Psoas muscle (tissue), 7 donors: ENCODE measurements at regions not wholly inside any gene's neighbourhood (a gene's known extent, or its start where the extent isn't known, plus 50 kb on each side); places are given as distances from the start of the nearest gene placed in this dataset.

Source experiments
- ATAC-seq, 4 donors: fragments of 200-7000 bp; cut with Tn5 transposase; one replicate each; pipeline ENCODE4 v1.9.1; 2020; ENCODE audit warnings: moderate library complexity in 3 of 4, mild to moderate bottlenecking in 2 of 4
- DNase-seq, 2 donors: peaks; one replicate each; pipeline ENCODE4 v3.0.0-alpha.2; 2020
- H3K27ac ChIP-seq: fragments of 200-600 bp; one replicate; pipeline ENCODE4 v1.8.0; 2022
- H3K27me3 ChIP-seq, 3 donors: fragments of 200-600 bp in 1 of 3; one replicate each; pipeline versions ENCODE4 v1.6.1 to v1.8.0; 2013 to 2022; ENCODE audit warnings: low read length in 2 of 3, mild to moderate bottlenecking in 2 of 3, moderate library complexity in 1 of 3; ENCODE audit not compliant: insufficient read depth in 3 of 3
- H3K36me3 ChIP-seq, 2 donors: fragments of 200-600 bp in 1 of 2; one replicate each; pipeline versions ENCODE4 v1.6.1 to v1.8.0; 2013 to 2022; ENCODE audit warnings: low read depth in 1 of 2, mild to moderate bottlenecking in 1 of 2, moderate library complexity in 1 of 2; ENCODE audit not compliant: insufficient read depth in 1 of 2
- H3K4me1 ChIP-seq: fragments of 200-600 bp; one replicate; pipeline ENCODE4 v1.8.0; 2022
- H3K4me3 ChIP-seq: fragments of 200-600 bp; one replicate; pipeline ENCODE4 v1.8.0; 2022; ENCODE audit warnings: mild to moderate bottlenecking
- H3K9me3 ChIP-seq: fragments of 200-600 bp; one replicate; pipeline ENCODE4 v1.8.0; 2022
- WGBS, 3 donors: extraction: QIAGEN DNeasy Blood & Tissue Kit; methylation state at CpG; one replicate each; pipeline versions ENCODE4 v1.1.6 to v1.1.7; 2013; 5-methylcytosine and 5-hydroxymethylcytosine counted together
- intact Hi-C, 2 donors: fragments of 100-400 bp; cut with DNase I; formaldehyde crosslinking; loops; one replicate each; pipeline versions ENCODE4 v1.11.0 to v1.14.2; 2022
- TF ChIP-seq, protein P1 (sequence below): fragments of 200-600 bp; IDR thresholded peaks from one replicate; pipeline ENCODE4 v1.8.0; 2022; ENCODE audit warnings: antibody characterized with exemption
- donor health status: healthy with polysubstance abuse.
- donor health status: DM: no; HTN: no; CAD: no; lungs with moderate emphysema.
- donor health status: Bipolar disorder and iron deficiency.
- donor health status: healthy.
- donor health status: DM: yes; HTN: yes; CAD: no.
- donor health status: DM: no; HTN: no; CAD: no.
- donor health status: DM: yes; HTN: yes; CAD: no.

- H3K9me3 ChIP-seq: no peaks in the 10 kb centered on the region
- peaks cover 9% of the 10 kb centered on the region for H3K4me1 ChIP-seq
- no peaks in the 10 kb centered on the region for H3K36me3 ChIP-seq
- H3K27me3 ChIP-seq: no peaks in the 10 kb centered on the region
- H3K27ac ChIP-seq: peak overlapping the region; percentile 41
- TF ChIP-seq, protein P1, sequence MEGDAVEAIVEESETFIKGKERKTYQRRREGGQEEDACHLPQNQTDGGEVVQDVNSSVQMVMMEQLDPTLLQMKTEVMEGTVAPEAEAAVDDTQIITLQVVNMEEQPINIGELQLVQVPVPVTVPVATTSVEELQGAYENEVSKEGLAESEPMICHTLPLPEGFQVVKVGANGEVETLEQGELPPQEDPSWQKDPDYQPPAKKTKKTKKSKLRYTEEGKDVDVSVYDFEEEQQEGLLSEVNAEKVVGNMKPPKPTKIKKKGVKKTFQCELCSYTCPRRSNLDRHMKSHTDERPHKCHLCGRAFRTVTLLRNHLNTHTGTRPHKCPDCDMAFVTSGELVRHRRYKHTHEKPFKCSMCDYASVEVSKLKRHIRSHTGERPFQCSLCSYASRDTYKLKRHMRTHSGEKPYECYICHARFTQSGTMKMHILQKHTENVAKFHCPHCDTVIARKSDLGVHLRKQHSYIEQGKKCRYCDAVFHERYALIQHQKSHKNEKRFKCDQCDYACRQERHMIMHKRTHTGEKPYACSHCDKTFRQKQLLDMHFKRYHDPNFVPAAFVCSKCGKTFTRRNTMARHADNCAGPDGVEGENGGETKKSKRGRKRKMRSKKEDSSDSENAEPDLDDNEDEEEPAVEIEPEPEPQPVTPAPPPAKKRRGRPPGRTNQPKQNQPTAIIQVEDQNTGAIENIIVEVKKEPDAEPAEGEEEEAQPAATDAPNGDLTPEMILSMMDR: no peak
- intact Hi-C loops: loop anchor here in 1 of 2 donors (5.0 kb wide), 1 partner anchor 70 kb away; the partner anchor contains the start of gene SOCS3
- ATAC-seq (peak; percentile 26 to 78 (median 76)), DNase-seq (no peak)
- H3K4me3 ChIP-seq: no peak overlapping the region
- 54 to 63% (median 55%) methylated on average over 26 of the region's 26 CpGs for WGBS, 3 donors
These were observed 60.8 kb downstream of the TMEM235 start for GRCh38 chr17:78291944-78292910.

GRCh38 chr17:78290721-78291120 lies 59.3 kb downstream of the TMEM235 start:
- H3K9me3 ChIP-seq: no peaks in the 10 kb centered on the region
- H3K27me3 ChIP-seq: no peaks in the 10 kb centered on the region
- no peak overlapping the region for H3K27ac ChIP-seq
- peaks cover 9% of the 10 kb centered on the region for H3K4me1 ChIP-seq
- ATAC-seq (no peak), DNase-seq (no peak)
- H3K36me3 ChIP-seq: no peaks in the 10 kb centered on the region
- H3K4me3 ChIP-seq: no peak overlapping the region
- intact Hi-C loops: loop anchor here in 1 of 2 donors (5.0 kb wide), 1 partner anchor 72 kb away; the partner anchor contains the start of gene SOCS3
- TF ChIP-seq, protein P1: no peak
- 97 to 100% (median 97%) methylated on average over 7 of the region's 7 CpGs for WGBS, 3 donors
